ENCODE measurements at regions not wholly inside any gene's neighbourhood (a gene's known extent, or its start where the extent isn't known, plus 50 kb on each side); places are given as distances from the start of the nearest gene placed in this dataset.

GRCh38 chr9:38312406-38312805 is 80.1 kb upstream of the ALDH1B1 start:
- DNase-seq, result no peak

GRCh38 chr9:38311382-38312270 is 80.9 kb upstream of the ALDH1B1 start:
- DNase-seq, result no peak

GRCh38 chr9:38309324-38310195 is 82.9 kb upstream of the ALDH1B1 start:
- DNase-seq, result no peak

- DNase-seq, result no peak
Observed at GRCh38 chr9:38308136-38308535, 84.4 kb upstream of the ALDH1B1 start.

GRCh38 chr9:38306899-38307298 is 85.6 kb upstream of the ALDH1B1 start:
- no peak for DNase-seq

- DNase-seq, result no peak
Observed at GRCh38 chr9:38305582-38305981, 86.9 kb upstream of the ALDH1B1 start.

GRCh38 chr9:38301376-38302106 is 91.0 kb upstream of the ALDH1B1 start:
- DNase-seq, result no peak

- DNase-seq, result no peak
Observed at GRCh38 chr9:38299856-38300255, 92.6 kb upstream of the ALDH1B1 start.

- DNase-seq, result no peak
Observed at GRCh38 chr9:38298904-38299303, 93.6 kb upstream of the ALDH1B1 start.

GRCh38 chr9:38298503-38298902 is 94.0 kb upstream of the ALDH1B1 start:
- no peak for DNase-seq

- DNase-seq, result no peak
Observed at GRCh38 chr9:38296807-38297206, 95.7 kb upstream of the ALDH1B1 start.

- DNase-seq, result no peak
Observed at GRCh38 chr9:38295764-38296163, 96.7 kb upstream of the ALDH1B1 start.

- no peak for DNase-seq
Observed at GRCh38 chr9:38294220-38294960, 98.1 kb upstream of the ALDH1B1 start.

- no peak for DNase-seq
Observed at GRCh38 chr9:38293022-38293421, 99.5 kb upstream of the ALDH1B1 start.

- DNase-seq, result no peak
Observed at GRCh38 chr9:38292480-38292879, 100.0 kb upstream of the ALDH1B1 start.

- no peak for DNase-seq
Observed at GRCh38 chr9:38289866-38290245, 102.6 kb upstream of the ALDH1B1 start.

- no peak for DNase-seq
Observed at GRCh38 chr9:38289236-38289865, 103.2 kb upstream of the ALDH1B1 start.

- no peak for DNase-seq
Observed at GRCh38 chr9:38288502-38288901, 104.0 kb upstream of the ALDH1B1 start.

GRCh38 chr9:38287420-38287985 is 105.0 kb upstream of the ALDH1B1 start:
- DNase-seq, result no peak

- no peak for DNase-seq
Observed at GRCh38 chr9:38286766-38287165, 105.7 kb upstream of the ALDH1B1 start.

GRCh38 chr9:38286357-38286756 is 106.1 kb upstream of the ALDH1B1 start:
- DNase-seq, result no peak

GRCh38 chr9:38285236-38285635 is 107.3 kb upstream of the ALDH1B1 start:
- no peak for DNase-seq

All from activated naive CD4-positive, alpha-beta T cell treated with anti-CD3 and anti-CD28 coated beads, Interleukin-2, amount 50 U/mL, for 16 hours (primary cell).